GM23248 (cell line): ENCODE measurements at regions not wholly inside any gene's neighbourhood (a gene's known extent, or its start where the extent isn't known, plus 50 kb on each side); places are given as distances from the start of the nearest gene placed in this dataset.

ENCODE experiments used
- EZH2 ChIP-seq: fragments of 200-600 bp; sonication (generic); IDR thresholded peaks from 2 replicates; pipeline ENCODE4 v1.6.1; 2018; ENCODE audit warnings: antibody characterized with exemption, mild to moderate bottlenecking; ENCODE audit not compliant: insufficient read depth, poor library complexity, severe bottlenecking
- EZH2phosphoT487 ChIP-seq: fragments of 200-600 bp; sonication (generic); IDR thresholded peaks from 2 replicates; pipeline ENCODE4 v1.6.1; 2018; ENCODE audit warnings: antibody characterized with exemption, moderate library complexity, mild to moderate bottlenecking, low read depth; ENCODE audit not compliant: insufficient read depth

DNA sequence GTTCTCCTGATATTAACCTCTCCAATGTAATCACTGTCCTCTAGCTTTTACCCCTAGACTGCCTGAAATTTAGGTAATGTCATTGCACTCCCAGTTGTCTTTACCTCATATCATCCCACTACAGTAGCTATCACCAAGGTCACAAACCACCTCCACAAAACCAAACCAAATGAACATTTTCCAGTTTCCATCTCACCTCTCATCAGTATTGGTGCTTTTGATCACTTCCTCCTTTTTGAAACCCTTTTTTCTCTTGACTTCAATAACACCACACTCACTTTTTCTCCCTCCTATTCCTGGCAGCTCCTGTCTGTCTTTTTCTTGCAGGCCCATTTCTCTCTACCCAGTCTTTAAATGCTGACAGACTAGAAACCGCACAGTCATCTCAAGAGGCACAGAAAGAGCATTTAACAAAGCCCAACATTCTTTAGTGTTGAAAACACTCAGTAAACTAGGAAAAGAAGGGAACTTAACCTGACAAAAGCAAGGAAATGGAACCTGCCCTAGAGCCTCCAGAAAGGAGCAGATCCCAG, 95.9 kb upstream of the SIX2 start:
- TF ChIP-seq EZH2 (no peak), EZH2phosphoT487 (no peak)
